B cell (primary cell): ENCODE measurements at regions not wholly inside any gene's neighbourhood (a gene's known extent, or its start where the extent isn't known, plus 50 kb on each side); places are given as distances from the start of the nearest gene placed in this dataset.

Experiments used
- ATAC-seq: fragments of 200-7000 bp; cut with Tn5 transposase; one replicate; pipeline ENCODE4 v1.10.0; 2021; ENCODE audit warnings: low read depth, mild to moderate bottlenecking, moderate number of reproducible peaks, moderate library complexity
- CTCF ChIA-PET: fragments of 350-600 bp; sonication (Branson Sonifier 250); formaldehyde crosslinking; loops from one replicate; lab custom pipeline; 2021; ENCODE audit warnings: antibody characterized with exemption, inconsistent platforms; lab: Charles Lee
- POLR2A ChIA-PET: fragments of 350-600 bp; sonication (Branson Sonifier 250); formaldehyde crosslinking; loops from one replicate; lab custom pipeline; 2021; ENCODE audit warnings: antibody characterized with exemption; lab: Charles Lee
- DNase-seq: peaks from one replicate; pipeline ENCODE4 v3.0.0; 2013
- H2AFZ ChIP-seq: 2 replicates; pipeline ENCODE4 v1.6.1; 2012; ENCODE audit warnings: mild to moderate bottlenecking, low read depth, low read length; ENCODE audit not compliant: insufficient read depth, poor library complexity, severe bottlenecking
- H3K27ac ChIP-seq, 2 donors: 1 replicate in 1 of 2; 2 replicates in 1 of 2; pipeline ENCODE4 v1.5.1; 2012 to 2013; ENCODE audit warnings: low read length in 2 of 2, mild to moderate bottlenecking in 2 of 2, moderate library complexity in 1 of 2
- H3K27me3 ChIP-seq, 4 experiments: fragments of 200-600 bp in 1 of 4; sonication (generic) in 1 of 4; replicated peaks in 1 of 4; 1 replicate in 2 of 4; 2 replicates in 2 of 4; pipeline versions ENCODE4 v1.6.1 to v1.7.0; 2013 to 2016; ENCODE audit warnings: low read length in 3 of 4, mild to moderate bottlenecking in 2 of 4, mixed read lengths in 1 of 4, moderate library complexity in 1 of 4; ENCODE audit not compliant: insufficient read depth in 4 of 4, control insufficient read depth in 3 of 4; ENCODE audit errors: control extremely low read depth in 1 of 4
- H3K36me3 ChIP-seq, 2 experiments: replicated peaks in 1 of 2; 1 replicate in 1 of 2; 2 replicates in 1 of 2; pipeline versions ENCODE4 v1.6.1 to v1.7.1; 2013; ENCODE audit warnings: low read length in 1 of 2; ENCODE audit not compliant: insufficient read depth in 2 of 2, control insufficient read depth in 1 of 2; ENCODE audit errors: control extremely low read depth in 1 of 2, extremely low read depth in 1 of 2
- H3K4me1 ChIP-seq, 2 donors: fragments of 200-600 bp in 1 of 2; sonication (generic) in 1 of 2; 1 replicate in 1 of 2; 2 replicates in 1 of 2; pipeline versions ENCODE4 v1.5.1 to v1.6.1; 2013 to 2017; ENCODE audit warnings: low read length in 2 of 2; ENCODE audit not compliant: control insufficient read depth in 2 of 2, insufficient read depth in 2 of 2
- H3K4me2 ChIP-seq: replicated peaks from 2 replicates; pipeline ENCODE3; 2012; ENCODE audit warnings: mild to moderate bottlenecking, low read depth, low read length; ENCODE audit not compliant: poor library complexity, severe bottlenecking
- H3K4me3 ChIP-seq, 5 experiments: fragments of 200-600 bp in 1 of 5; sonication (generic) in 1 of 5; 1 replicate in 3 of 5; 2 replicates in 2 of 5; pipeline versions ENCODE4 v1.5.1 to v1.7.0; 2011 to 2016; ENCODE audit warnings: low read length in 4 of 5, mild to moderate bottlenecking in 4 of 5, low read depth in 2 of 5, control low read depth in 1 of 5, moderate library complexity in 1 of 5; ENCODE audit not compliant: insufficient read depth in 1 of 5; ENCODE audit errors: control extremely low read depth in 1 of 5, extremely low read depth in 1 of 5
- H3K79me2 ChIP-seq: fragments of 200-600 bp; sonication (generic); one replicate; pipeline ENCODE4 v1.6.0; 2016; ENCODE audit warnings: low read length; ENCODE audit not compliant: control insufficient read depth, insufficient read depth
- H3K9ac ChIP-seq: fragments of 200-600 bp; sonication (generic); 2 replicates; pipeline ENCODE4 v1.6.1; 2017; ENCODE audit warnings: mild to moderate bottlenecking, low read length, moderate library complexity
- H3K9me3 ChIP-seq, 3 donors: one replicate each; pipeline versions ENCODE4 v1.6.1 to v1.7.1; 2013; ENCODE audit warnings: low read length in 2 of 3; ENCODE audit not compliant: control insufficient read depth in 2 of 3, insufficient read depth in 1 of 3; ENCODE audit errors: control extremely low read depth in 1 of 3
- H4K20me1 ChIP-seq: 2 replicates; pipeline ENCODE4 v1.6.0; 2012; ENCODE audit warnings: mild to moderate bottlenecking, low read length; ENCODE audit not compliant: insufficient read depth, control insufficient read depth, poor library complexity, severe bottlenecking
- H3K27ac Mint-ChIP-seq: one replicate; pipeline ENCODE4 v1.8.0; 2021; ENCODE audit warnings: mixed read lengths
- H3K27me3 Mint-ChIP-seq: one replicate; pipeline ENCODE4 v1.8.0; 2021; ENCODE audit warnings: mixed read lengths
- H3K4me1 Mint-ChIP-seq: one replicate; pipeline ENCODE4 v1.8.0; 2021; ENCODE audit warnings: mixed read lengths
- H3K4me3 Mint-ChIP-seq: one replicate; pipeline ENCODE4 v1.8.0; 2021; ENCODE audit warnings: mixed read lengths
- H3K9me3 Mint-ChIP-seq: one replicate; pipeline ENCODE4 v1.8.0; 2022; ENCODE audit warnings: mixed read lengths; ENCODE audit not compliant: insufficient read depth
- CTCF ChIP-seq: fragments of 200-600 bp; IDR thresholded peaks from one replicate; pipeline ENCODE4 v1.8.0; 2022; ENCODE audit warnings: antibody characterized with exemption, mild to moderate bottlenecking
- EZH2 ChIP-seq: IDR thresholded peaks from 2 replicates; pipeline ENCODE4 v1.6.1; 2012; ENCODE audit warnings: borderline replicate concordance, low read depth, mild to moderate bottlenecking, moderate library complexity, low read length; ENCODE audit not compliant: insufficient read depth, poor library complexity, severe bottlenecking
- WGBS: methylation state at CpG from one replicate; pipeline ENCODE4 v1.1.5; 2013; ENCODE audit warnings: missing lambda C conversion rate; ENCODE audit not compliant: insufficient coverage; 5-methylcytosine and 5-hydroxymethylcytosine counted together
- intact Hi-C: fragments of 100-400 bp; cut with micrococcal nuclease; formaldehyde crosslinking; loops from one replicate; pipeline ENCODE4 v1.10.0; 2022

- Histone ChIP-seq H4K20me1 (no peaks in the 10 kb centered on the region), H3K79me2 (no peaks in the 10 kb centered on the region), H3K4me1 (no peaks in the 10 kb centered on the region), H3K9ac (no peak overlapping the region), H3K4me3 (no peak overlapping the region), H3K27ac (no peak overlapping the region), H2AFZ (no peak overlapping the region), H3K27me3 (no peaks in the 10 kb centered on the region), H3K9me3 (no peaks in the 10 kb centered on the region), H3K36me3 (no peaks in the 10 kb centered on the region), H3K4me2 (no peak overlapping the region)
- Mint-ChIP-seq H3K27ac (no peak overlapping the region), H3K27me3 (peaks cover 15% of the 10 kb centered on the region), H3K4me3 (no peak overlapping the region), H3K4me1 (no peaks in the 10 kb centered on the region), H3K9me3 (no peaks in the 10 kb centered on the region)
- ChIA-PET POLR2A (no interaction called here), CTCF (no interaction called here)
- ATAC-seq (no peak), DNase-seq (no peak)
- WGBS: no CpG with 5 or more reads among the region's 3 CpGs
- no peak for TF ChIP-seq CTCF
- intact Hi-C loops: no loop called here
These were observed 92.1 kb downstream of the RMI1 start for GRCh38 chr9:84072621-84073180.

- DNase-seq (no peak), ATAC-seq (no peak)
- Histone ChIP-seq H3K4me2 (no peak overlapping the region), H3K9me3 (no peaks in the 10 kb centered on the region), H4K20me1 (no peaks in the 10 kb centered on the region), H3K79me2 (no peaks in the 10 kb centered on the region), H3K36me3 (no peaks in the 10 kb centered on the region), H3K9ac (no peak overlapping the region), H3K4me1 (no peaks in the 10 kb centered on the region), H3K4me3 (no peak overlapping the region), H2AFZ (no peak overlapping the region), H3K27ac (no peak overlapping the region), H3K27me3 (no peaks in the 10 kb centered on the region)
- Mint-ChIP-seq H3K9me3 (peaks cover 3% of the 10 kb centered on the region), H3K4me3 (no peak overlapping the region), H3K4me1 (no peaks in the 10 kb centered on the region), H3K27me3 (peaks cover 20% of the 10 kb centered on the region), H3K27ac (no peak overlapping the region)
- no peak for TF ChIP-seq CTCF
- no peak for TF ChIP-seq EZH2
- intact Hi-C loops: no loop called here
- ChIA-PET POLR2A (no interaction called here), CTCF (no interaction called here)
These were observed 94.4 kb downstream of the RMI1 start for GRCh38 chr9:84075004-84075403.
